K562 (cell line): ENCODE measurements at regions not wholly inside any gene's neighbourhood (a gene's known extent, or its start where the extent isn't known, plus 50 kb on each side); places are given as distances from the start of the nearest gene placed in this dataset.

Experiments used
- ATAC-seq: fragments of 200-7000 bp; cut with Tn5 transposase; 3 replicates; pipeline ENCODE4 v1.9.1; 2020; ENCODE audit warnings: moderate library complexity
- BruUV-seq: library from RNA; stranded (reverse); fragments of 400-500 nt; replicated peaks from 2 replicates; lab custom pipeline; 2021; lab: Mats Ljungman, UMichigan
- CTCF ChIA-PET: fragments of 300-600 bp; formaldehyde crosslinking; extraction: SDS; loops from one replicate; lab custom pipeline; 2021; ENCODE audit warnings: low intra/inter-chr PET ratio; lab: Yijun Ruan, JAX
- POLR2A ChIA-PET: fragments of 300-600, 350-650 bp; sonication (Branson Sonifier 250); formaldehyde crosslinking; extraction: SDS; loops from one replicate; lab custom pipeline; 2021; ENCODE audit warnings: antibody characterized with exemption, inconsistent platforms; lab: Yijun Ruan, JAX
- DNase-seq, 4 experiments: peaks; one replicate each; pipeline versions ENCODE4 v3.0.0 to v3.0.0-alpha.2; 2011 to 2018; ENCODE audit warnings: low spot score in 3 of 4, mixed read lengths in 3 of 4; ENCODE audit errors: extremely low read depth in 1 of 4
- FAIRE-seq: peaks from 2 replicates; lab custom pipeline; 2011; peaks lifted over from hg19 to GRCh38; lab: Jason Lieb, UNC
- H2AFZ ChIP-seq: 2 replicates; pipeline ENCODE4 v1.6.0; 2011; ENCODE audit warnings: low read depth, low read length, control low read depth, inconsistent platforms
- H3K27ac ChIP-seq: fragments of 200-600 bp; 3 replicates; pipeline ENCODE4 v1.8.0; 2011; ENCODE audit warnings: low read depth, mild to moderate bottlenecking, control low read depth, inconsistent platforms, low read length, moderate library complexity, mixed read lengths; ENCODE audit errors: extremely low read depth
- H3K27me3 ChIP-seq, 2 experiments: fragments of 300-600 bp in 1 of 2; 2 replicates in 1 of 2; 3 replicates in 1 of 2; pipeline versions ENCODE4 v1.6.0 to v1.8.0; 2011; ENCODE audit warnings: inconsistent platforms in 2 of 2, low read length in 2 of 2, mild to moderate bottlenecking in 1 of 2, mixed read lengths in 1 of 2, moderate library complexity in 1 of 2; ENCODE audit not compliant: control insufficient read depth in 2 of 2, insufficient read depth in 2 of 2
- H3K36me3 ChIP-seq: fragments of 300-600 bp; 3 replicates; pipeline ENCODE4 v1.8.0; 2011; ENCODE audit warnings: mild to moderate bottlenecking, low read length, inconsistent platforms; ENCODE audit not compliant: control insufficient read depth, insufficient read depth
- H3K4me1 ChIP-seq, 2 experiments: fragments of 200-600 bp in 1 of 2; replicated peaks in 1 of 2; 2 replicates in 1 of 2; 3 replicates in 1 of 2; pipeline versions ENCODE4 v1.5.1 to v1.8.0; 2011; ENCODE audit warnings: inconsistent platforms in 2 of 2, low read length in 2 of 2, mild to moderate bottlenecking in 1 of 2, mixed read lengths in 1 of 2, moderate library complexity in 1 of 2; ENCODE audit not compliant: control insufficient read depth in 2 of 2, insufficient read depth in 2 of 2
- H3K4me2 ChIP-seq: 2 replicates; pipeline ENCODE4 v1.6.1; 2011; ENCODE audit warnings: low read length, control low read depth, inconsistent platforms, mixed read lengths; ENCODE audit not compliant: insufficient read depth
- H3K4me3 ChIP-seq: fragments of 200-600 bp; sonication (generic), shearing (Covaris generic); 2 replicates; pipeline ENCODE4 v1.5.1; 2016; ENCODE audit warnings: control low read depth, inconsistent platforms
- H3K79me2 ChIP-seq: fragments of 200-600 bp; 3 replicates; pipeline ENCODE4 v1.8.0; 2011; ENCODE audit warnings: low read length, inconsistent platforms; ENCODE audit not compliant: control insufficient read depth, insufficient read depth
- H3K9ac ChIP-seq, 2 experiments: 2 replicates each; pipeline versions ENCODE4 v1.6.0 to v1.6.1; 2011; ENCODE audit warnings: low read depth in 2 of 2, low read length in 2 of 2, control low read depth in 1 of 2, inconsistent platforms in 1 of 2, mild to moderate bottlenecking in 1 of 2, mixed read lengths in 1 of 2; ENCODE audit not compliant: insufficient read depth in 1 of 2
- H3K9me1 ChIP-seq: one replicate; pipeline ENCODE4 v1.6.0; 2011; ENCODE audit warnings: inconsistent platforms, mild to moderate bottlenecking, low read length, moderate library complexity; ENCODE audit not compliant: control insufficient read depth, insufficient read depth
- H3K9me3 ChIP-seq: replicated peaks from 2 replicates; pipeline ENCODE4 v1.5.1; 2011; ENCODE audit warnings: low read depth, low read length, inconsistent platforms; ENCODE audit not compliant: control insufficient read depth, insufficient read depth
- H4K20me1 ChIP-seq: replicated peaks from 2 replicates; pipeline ENCODE4 v1.6.1; 2011; ENCODE audit warnings: low read length, inconsistent platforms, mixed read lengths; ENCODE audit not compliant: control insufficient read depth, insufficient read depth
- PRDM10 ChIP-seq: fragments of 450-650 bp; IDR thresholded peaks from 2 replicates; pipeline ENCODE4 v1.6.1; 2018; ENCODE audit not compliant: partially characterized antibody
- RFX1 ChIP-seq: fragments of 450-650 bp; IDR thresholded peaks from 2 replicates; pipeline ENCODE4 v1.6.1; 2016; ENCODE audit warnings: mild to moderate bottlenecking, moderate library complexity
- WGBS: fragments of 100-300 bp; shearing (Covaris generic); methylation state at CpG from one replicate; pipeline ENCODE4 v1.1.6; 2016; ENCODE audit warnings: low coverage, mixed read lengths; ENCODE audit not compliant: insufficient coverage; ENCODE audit errors: missing lambda C conversion rate; 5-methylcytosine and 5-hydroxymethylcytosine counted together
- in situ Hi-C: fragments of 300-500 bp; cut with MboI; formaldehyde crosslinking; loops from 4 replicates; pipeline ENCODE4 v1.15.0; 2018; ENCODE audit warnings: inconsistent platforms, mixed read lengths
- intact Hi-C: fragments of 100-400 bp; cut with micrococcal nuclease; formaldehyde crosslinking; loops from 2 replicates; pipeline ENCODE4 v1.14.2; 2022

- H2AFZ ChIP-seq: no peak overlapping the region
- in situ Hi-C loops: no loop called here
- H3K9me1 ChIP-seq: no peaks in the 10 kb centered on the region
- POLR2A ChIA-PET: no interaction called here
- 0 out of 2 replicates have a peak, but pooled peaks have one; percentile 8 for TF ChIP-seq RFX1
- no peak for TF ChIP-seq PRDM10
- H3K36me3 ChIP-seq: no peaks in the 10 kb centered on the region
- no peaks in the 10 kb centered on the region for H3K27me3 ChIP-seq
- H3K4me3 ChIP-seq: no peak overlapping the region
- no peaks in the 10 kb centered on the region for H3K9me3 ChIP-seq
- no peak for FAIRE-seq
- H4K20me1 ChIP-seq: no peaks in the 10 kb centered on the region
- ATAC-seq: no peak
- H3K9ac ChIP-seq: no peak overlapping the region
- H3K79me2 ChIP-seq: no peaks in the 10 kb centered on the region
- 42% methylated on average over 6 of the region's 6 CpGs for WGBS
- CTCF ChIA-PET: no interaction called here
- no TSS peak for BruUV-seq
- no peak overlapping the region for H3K27ac ChIP-seq
- no peak overlapping the region for H3K4me2 ChIP-seq
- intact Hi-C loops: no loop called here
- DNase-seq: no peak
- peaks cover 5 to 40% of the 10 kb centered on the region in 2 experiments; a peak in 4 of 5 replicates for H3K4me1 ChIP-seq
These were observed 479.8 kb upstream of the TBL1XR1 start for GRCh38 chr3:177676947-177677587.
